GM18517 (cell line): ENCODE measurements at regions not wholly inside any gene's neighbourhood (a gene's known extent, or its start where the extent isn't known, plus 50 kb on each side); places are given as distances from the start of the nearest gene placed in this dataset.
A peak's percentile ranks its signal among the peaks of the same experiment; 100 is the strongest.

Source experiments
- ATAC-seq: cut with Tn5 transposase; IDR thresholded peaks from one replicate; pipeline ENCODE4 v1.9.1; 2021; ENCODE audit warnings: mild to moderate bottlenecking, moderate library complexity; ENCODE audit not compliant: unreplicated experiment

DNA sequence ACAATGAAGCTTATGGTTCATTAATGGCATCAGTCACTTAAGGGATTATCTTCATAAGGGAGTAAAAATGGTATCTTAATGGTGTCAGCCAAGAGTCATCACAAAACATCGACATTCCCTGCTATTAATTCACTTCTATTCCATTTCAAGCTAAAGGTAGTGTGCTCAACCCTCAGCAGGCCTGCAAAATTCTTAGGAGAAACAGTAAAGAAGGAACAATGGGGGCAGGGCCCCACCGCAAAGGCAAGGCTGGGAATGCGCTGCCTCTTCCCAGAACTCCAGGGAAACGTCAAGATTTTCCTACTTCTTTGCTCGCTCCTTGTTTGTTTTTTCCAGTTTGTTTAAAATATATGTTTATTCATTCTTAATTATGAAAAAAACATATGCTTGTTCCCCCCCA is 187.3 kb upstream of the TSC22D2 start:
- no peak for ATAC-seq

DNA sequence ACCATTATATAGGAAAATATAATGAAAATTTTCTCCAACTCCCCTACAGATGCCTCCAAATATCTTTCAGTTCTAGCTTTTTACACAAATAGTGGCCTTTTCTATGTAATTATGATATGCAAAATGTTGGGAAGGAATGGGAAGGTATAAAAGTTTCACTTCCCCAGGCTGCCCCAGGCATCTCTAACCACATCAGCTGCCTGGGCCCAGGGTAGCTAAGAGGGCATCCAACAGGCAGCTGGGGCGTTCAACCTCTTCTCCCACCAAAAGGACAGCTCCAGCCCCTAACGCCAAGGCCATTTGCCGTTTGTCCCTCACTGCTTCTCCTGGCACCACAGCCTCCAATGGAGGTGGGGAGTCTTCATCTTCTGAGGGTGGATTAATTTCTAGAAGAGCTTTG is 188.1 kb upstream of the TSC22D2 start:
- ATAC-seq = no peak

DNA sequence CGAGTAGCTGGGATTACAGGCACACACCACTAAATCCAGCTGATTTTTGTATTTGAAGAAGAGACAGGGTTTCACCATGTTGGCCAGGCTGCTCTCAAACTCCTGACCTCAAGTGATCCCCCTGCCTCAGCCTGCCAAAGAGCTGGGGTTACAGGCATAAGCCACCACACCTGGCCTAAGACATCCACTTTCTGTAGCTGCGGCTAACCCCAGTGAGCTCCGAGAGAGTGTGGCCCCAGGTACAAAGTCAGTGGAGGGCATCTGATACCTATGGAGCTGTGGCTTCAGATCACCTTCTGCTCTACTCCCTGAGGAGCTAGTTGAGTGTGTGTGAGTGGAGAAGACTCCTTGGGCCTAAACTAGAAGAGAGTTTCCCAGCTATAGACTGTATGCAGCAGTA is 189.3 kb upstream of the TSC22D2 start:
- no peak for ATAC-seq

DNA sequence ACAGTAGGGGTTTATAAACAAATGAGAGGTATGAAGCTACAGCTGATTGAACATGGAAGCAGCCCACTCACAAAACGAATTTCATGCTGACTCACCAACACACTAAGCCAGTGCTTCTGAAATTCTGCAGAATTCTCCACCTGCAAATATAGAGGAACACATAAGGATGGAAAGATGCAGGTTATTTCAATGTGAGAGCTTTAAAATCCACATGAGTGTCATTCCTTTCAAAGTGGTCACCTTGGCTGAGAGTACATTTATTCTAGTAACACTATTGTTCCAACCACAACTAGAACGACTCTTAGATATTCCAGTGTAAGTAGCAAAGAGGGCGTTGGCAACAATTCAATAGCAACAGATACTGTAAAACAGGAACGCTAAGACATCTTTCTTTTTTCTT is 189.9 kb upstream of the TSC22D2 start:
- ATAC-seq = no peak

DNA sequence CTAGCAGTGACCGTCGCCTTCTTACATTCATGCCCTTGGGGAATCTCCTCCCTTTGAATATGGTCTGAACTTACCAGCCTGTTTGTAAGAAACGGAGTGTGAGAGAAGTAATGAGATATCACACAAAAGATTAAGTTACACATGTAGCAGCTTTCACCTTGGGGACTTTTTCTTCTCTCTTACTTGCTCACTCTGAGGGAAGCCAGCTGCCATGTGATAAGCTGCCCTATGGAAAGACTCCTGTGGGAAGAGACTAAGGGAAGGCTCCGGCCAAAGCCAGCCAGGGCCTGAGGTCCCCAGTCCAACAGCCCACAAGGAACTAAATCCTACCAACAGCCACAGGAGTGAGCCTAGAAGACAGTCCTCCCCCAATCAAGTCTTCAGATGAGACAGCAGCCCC is 190.4 kb upstream of the TSC22D2 start:
- ATAC-seq = no peak

DNA sequence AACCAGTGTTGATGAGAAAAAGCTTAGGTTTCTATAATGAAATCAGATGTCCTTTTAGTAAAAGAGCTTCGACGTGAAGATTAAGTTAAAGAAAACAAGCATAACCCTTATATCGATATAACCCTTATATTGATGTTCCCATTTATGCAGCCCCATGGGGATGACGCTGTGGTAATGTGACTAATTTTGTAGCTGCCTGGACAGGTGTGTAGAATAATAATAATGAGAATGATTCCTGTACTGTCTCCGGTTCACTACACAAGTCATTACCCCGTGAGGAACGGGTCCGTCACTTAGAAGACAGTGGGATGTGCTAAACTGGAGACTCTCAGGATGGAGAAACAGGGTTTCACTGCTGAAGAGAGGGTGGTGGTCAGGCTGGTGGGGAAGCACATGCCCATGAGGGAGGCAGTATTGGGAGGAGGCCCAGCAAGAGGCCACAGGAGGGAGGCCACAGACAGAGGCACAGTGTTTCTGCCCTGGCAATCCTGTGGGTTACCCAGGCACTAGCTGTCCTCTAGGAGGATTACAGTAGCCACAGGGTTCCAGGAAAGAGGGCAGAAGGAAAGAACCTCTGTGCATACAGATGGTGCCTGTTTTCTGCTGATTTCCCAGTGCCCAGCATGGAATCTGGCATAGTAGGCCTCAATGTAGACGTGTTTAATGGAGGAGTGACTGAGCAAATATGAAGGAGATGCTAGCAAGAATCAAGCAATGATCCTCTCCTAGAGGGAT is 191.1 kb upstream of the TSC22D2 start:
- no peak for ATAC-seq

DNA sequence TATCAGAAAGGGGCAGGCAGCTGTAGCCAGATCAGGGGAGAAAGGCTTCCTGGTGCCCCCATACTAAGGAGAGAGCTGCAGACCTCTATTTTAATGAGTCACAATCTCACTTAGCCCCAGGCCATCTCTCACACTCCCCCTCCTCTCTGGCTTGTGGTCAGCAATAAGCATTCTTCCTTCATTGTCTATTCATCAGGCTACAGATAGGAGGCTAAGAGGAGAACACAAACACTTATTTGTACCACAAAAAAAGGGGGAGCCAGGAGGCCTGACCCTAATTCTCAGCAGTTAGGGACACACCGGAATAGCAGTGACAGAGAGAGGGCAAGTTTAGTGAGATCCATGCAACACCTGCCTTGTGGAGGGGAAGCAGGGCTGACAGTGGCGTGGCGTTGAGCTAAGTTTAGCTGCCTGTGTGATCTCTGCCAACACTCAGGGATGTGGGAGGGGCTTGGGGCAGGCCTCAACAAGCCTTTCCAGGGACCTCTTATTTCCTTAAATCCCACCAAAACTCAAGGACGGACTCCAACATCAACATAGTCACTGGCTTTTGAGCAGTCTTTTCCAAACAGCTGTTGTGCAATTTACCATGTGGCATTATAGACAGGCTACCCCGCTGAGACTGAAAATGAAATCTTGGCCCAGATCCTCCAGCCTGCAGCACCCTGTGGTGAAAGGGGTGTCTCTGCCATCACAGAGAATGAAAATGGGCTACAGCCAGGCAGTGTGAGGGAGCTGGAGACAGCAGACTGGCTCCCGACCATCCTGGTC is 191.9 kb upstream of the TSC22D2 start:
- no peak for ATAC-seq

DNA sequence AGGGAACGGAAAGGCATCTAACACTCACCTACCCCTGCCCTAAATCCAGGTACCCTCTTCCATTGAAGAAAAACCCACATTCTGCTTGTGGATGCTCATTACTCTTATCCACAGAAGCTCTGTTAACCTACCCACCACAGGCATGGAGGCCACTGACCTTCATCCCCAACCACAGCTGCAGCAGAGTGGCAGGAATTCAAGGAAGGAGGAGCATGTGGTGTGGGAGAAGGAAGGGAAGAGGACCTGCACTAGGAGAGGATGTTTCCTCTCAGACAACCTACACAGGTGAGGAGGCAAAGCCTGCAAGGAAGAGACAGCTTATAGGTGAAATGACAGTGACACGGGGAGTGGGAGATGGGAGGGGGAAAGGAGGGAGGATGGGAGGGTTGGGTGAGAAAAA is 192.5 kb upstream of the TSC22D2 start:
- ATAC-seq = no peak

DNA sequence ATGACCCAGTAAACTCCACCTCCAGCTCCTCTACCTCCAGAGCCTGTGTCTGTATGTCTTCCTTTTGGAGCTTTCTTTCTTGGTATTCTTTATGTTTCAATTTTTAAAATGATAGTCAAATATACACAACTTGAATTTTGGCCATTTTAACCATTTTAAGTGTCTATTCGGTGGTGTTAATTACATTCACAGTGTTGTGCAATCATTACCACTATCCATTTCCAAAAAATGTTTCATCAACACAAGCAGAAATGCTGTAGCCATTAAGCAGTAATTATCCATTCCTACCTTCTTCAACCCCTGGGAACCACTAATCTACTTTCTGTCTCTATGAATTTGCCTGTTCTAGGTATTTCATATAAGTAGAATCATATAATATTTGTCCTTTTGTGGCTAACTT is 194.5 kb upstream of the TSC22D2 start:
- ATAC-seq = no peak

DNA sequence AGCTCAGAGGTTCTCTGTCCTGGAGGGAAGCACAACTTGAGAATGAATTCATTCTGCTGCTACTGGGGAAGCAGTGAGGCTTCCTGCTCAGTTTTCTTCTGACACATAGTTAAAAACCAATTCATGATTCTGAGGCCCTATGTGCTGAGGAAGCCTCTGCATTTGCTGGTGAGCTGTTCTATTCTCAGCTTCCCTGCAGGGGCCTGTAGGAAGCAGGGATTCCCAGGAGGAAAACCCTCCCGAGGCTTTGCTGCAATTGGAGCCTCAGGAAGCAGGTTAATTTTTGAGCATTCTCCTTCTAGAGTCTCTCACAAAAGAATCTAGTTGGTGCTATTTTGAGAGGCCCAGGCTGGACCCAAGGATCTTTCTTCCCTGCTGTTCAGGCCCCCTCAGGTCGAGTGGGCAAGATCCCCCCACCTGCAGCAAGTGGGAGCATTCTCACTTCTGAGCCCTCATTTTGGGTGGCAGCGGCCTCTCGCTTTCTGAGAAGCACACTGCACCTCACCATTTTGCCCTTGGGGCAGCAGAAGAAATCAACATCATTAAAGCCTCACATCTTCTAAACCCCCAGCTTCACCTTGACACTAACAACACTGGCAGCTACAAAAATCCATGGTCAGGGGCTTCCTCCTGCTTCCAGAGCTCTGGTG is 197.5 kb upstream of the TSC22D2 start:
- no peak for ATAC-seq

DNA sequence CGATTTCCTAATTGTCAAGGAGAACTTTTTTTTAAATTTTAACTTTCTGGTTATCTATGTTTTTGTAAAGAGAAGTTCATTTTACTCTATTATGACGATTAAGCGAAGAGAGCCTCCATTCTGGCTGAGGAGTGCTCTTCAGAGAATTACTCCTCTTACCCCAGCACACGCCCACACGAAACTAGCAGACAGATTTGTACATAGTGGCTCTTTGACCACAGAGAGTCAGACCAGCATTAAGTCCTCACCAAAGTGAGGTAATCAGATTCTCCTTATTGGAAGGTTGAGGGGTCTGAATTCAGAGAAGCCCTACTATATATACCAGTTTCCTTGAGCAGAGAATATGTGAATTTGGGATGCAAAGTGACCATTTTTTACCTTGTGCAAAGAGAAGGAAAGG is 204.8 kb upstream of the TSC22D2 start:
- ATAC-seq = no peak

DNA sequence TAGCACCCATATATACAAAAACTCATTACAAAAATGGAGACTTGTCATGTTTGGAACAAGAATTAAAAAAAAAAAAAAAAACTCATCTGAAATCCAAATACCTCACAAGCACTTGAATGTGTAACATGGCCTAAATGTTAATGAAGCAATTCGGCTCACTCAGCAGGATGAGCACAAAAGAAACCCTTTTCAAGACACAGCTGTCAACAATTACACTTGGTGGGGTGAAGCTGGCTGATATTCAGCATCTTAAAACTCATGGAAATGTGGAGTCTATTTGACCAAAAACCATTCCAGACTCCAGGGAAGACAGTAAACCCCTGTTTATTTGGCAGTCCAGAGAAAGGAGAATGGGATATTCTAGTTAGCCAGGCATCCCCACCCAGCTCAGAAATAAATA is 205.4 kb upstream of the TSC22D2 start:
- ATAC-seq = no peak

DNA sequence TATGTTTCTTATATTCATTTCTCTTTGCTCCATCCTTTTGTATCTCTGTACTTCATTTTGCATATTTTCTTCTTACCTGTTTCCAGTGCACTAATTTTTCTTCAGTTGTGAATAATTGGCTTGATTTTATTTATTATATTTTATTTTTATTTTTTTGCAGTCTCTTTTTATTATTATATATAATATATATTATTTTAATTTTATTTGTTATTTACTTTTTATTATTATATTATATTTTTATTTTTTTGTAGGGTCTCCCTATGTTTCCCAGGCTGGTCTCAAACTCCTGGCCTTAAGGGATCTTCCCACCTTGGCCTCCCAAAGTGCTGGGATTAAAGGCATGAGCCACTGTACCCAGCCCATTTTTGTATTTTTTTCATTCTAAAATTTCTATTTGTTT is 213.1 kb upstream of the TSC22D2 start:
- no peak for ATAC-seq

DNA sequence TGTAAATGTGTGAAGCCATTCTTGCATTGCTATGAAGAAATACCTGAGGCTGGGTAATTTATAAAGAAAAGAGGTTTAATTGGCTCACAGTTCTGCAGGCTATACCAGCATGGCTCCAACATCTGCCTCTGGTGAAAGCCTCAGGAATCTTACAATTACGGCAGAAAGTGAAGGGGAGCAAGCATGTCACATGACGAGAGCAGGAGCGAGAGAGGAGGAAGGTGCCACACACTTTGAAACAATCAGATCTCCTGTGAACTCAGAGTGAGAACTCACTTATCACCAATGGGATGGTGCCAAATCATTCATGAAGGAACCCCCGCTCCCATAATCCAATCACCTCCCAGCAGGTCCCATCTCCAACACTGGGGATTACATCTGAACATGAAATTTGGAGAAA is 213.6 kb upstream of the TSC22D2 start:
- no peak for ATAC-seq

DNA sequence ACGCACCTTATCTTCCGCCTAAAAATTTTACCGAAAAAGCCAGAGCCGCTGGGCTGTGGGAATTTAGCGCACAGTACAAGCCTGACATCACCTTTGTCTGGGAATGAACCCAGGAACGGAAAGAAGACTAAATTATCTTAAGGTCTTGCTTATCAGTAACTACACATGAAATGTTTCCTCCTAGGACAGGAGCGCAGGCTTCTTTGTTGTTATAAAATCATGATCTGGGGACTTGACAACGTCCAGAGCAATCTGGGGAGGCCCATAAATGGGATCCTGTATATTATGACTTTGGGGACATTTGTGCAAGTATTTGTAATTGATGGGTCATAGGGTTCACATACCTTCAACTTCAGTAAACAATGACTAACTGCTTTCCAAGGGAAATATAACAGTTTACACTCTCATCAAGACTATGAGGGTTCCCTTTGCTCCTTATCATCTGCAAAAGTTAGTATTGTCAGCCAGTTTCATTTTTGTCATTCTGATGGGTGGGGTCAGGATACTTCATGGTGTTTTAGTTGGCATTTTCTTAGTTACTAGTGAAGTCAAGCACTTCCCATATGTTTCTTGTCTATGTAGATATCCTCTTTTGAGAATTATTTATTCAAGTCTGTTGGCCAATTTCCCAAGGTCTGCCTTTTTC is 213.9 kb upstream of the PFN2 start:
- ATAC-seq = peak; percentile 13

DNA sequence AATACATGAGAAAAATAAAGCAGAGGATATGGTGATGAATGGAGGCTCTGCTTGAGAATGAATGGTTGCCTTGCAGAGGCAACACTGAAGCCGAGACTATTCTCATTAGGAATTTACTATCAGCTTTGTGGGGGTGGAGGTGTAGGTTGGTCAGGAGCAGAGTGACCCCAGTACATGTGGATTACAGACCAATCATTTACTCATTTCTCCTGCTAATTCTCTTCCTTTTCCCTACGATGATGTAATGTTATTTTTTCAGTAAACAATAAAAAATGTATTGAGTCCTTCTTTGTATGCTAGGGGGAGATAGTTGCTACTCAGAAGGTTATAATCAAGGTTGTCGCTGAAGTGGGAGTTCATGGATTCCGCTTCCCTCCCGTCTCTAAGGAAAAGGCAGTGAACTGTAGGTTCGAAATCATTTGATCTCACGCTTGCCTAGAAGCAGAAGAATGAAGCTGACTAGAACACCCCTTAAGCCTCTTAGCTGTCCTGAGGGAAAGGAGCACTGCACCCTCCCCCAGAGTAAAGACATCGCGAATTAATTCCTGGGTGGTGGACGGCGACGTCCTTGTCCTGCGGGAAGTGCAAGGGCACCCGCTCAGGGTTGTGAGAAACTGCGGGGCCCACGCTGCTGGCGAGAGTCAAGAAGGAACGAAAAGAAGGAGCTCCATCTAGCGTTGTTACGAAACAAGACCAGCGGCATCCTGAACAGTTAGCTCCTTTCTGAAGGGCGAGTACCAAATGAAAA is 213.2 kb upstream of the PFN2 start:
- peak; percentile 77 for ATAC-seq

DNA sequence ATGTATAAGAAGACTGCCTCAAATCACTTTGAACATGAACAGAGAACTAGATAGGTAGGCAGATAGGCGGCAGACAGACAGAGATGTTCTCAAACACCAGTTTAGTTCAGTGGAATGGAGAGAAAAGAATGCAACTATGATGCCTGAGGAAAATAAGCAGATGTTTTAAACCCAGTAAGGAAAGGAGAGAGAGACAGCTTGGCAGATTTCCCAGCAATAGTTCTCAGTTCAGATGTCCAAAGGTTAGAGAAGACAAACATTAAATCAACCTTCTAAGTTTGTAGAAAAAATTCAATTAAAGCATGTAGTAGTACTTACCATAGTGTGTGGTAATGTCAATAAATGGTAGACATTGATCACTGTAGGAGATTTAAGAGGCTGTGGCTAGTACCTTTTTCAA is 209.6 kb upstream of the PFN2 start:
- ATAC-seq = no peak

DNA sequence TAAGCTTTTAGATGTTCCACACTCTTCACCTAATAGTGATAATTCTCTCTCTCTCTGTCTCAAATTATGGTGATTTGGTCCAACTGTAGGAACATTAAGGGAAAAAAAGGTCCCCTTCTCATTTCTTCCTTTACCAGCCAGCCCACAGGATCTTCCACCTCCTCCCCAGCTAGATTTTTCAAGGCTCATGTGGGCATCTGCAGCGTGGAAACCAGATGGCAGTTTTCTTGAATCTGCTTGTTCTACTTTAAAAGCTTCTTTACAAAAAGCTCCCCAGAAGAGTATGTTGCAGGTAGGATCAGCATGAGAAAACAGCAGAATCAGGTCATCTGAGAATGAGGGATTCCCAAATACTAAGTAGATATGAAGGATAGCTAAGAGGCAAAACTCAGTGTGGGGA is 208.6 kb upstream of the PFN2 start:
- ATAC-seq = no peak

DNA sequence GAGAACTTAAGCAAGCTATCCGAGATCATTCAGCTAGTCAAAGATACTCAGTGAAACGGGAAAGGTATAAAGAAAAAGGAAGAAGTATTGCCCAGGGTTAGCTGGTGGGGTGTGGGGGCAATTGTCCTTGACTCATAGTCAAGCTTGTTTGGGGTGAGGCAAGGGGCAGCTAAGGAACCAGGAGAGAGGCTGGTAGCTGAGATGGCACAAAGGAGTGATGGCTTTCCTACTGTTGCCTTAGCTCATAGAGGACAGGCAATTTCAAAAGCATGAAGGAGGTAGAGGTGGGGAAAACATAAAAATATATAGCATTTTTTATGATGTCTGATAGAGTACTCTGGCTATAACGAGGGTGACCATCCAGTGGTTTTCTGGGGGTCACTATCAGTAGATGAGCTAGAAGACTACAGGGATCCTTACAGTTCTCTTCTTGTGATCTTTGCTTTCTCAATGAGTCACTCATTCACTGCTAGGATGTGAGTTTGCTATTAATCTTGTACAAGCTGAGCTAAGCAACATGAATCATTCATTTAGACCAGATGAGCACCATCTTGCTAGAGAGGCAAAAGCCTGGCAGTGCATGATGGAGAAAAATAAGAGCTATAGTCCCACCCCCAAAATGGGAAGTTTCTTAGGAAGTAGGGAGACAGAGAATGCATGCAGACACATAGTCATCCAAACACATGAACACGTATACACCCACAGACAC is 207.1 kb upstream of the PFN2 start:
- ATAC-seq = no peak

DNA sequence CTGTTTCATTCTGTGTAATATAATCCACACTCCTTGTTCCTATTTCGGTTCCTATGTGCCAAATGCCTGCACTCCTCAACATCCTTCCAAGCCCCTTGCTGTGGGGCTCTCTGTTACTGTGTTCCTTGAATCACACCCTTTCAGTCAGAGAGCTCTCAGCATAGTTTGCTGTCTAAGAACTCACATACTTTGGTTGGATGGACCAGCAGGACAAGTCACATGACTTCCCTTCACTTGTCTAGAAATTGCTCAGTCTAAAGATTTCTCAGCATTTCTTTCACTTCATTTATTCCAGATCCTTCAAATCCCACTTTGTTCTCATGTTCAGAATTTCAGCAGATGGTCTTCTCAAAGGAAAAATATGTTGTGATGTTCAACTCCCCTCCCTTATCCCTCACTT is 203.5 kb upstream of the PFN2 start:
- no peak for ATAC-seq
